Activated T-helper 17 cell treated with anti-CD3 and anti-CD28 coated beads, Interleukin-2, amount 50 U/mL, for 72 hours (primary cell): ENCODE measurements at regions not wholly inside any gene's neighbourhood (a gene's known extent, or its start where the extent isn't known, plus 50 kb on each side); places are given as distances from the start of the nearest gene placed in this dataset.

Source experiments
- ATAC-seq: fragments of 150-1000 bp; cut with Tn5 transposase; replicated peaks from 2 replicates; pipeline ENCODE4 v1.10.0; 2021; ENCODE audit warnings: mild to moderate bottlenecking, moderate library complexity
- H3K27ac Mint-ChIP-seq: one replicate; pipeline ENCODE4 v1.8.0; 2022; ENCODE audit warnings: mixed read lengths
- H3K27me3 Mint-ChIP-seq: one replicate; pipeline ENCODE4 v1.8.0; 2022; ENCODE audit warnings: mixed read lengths
- H3K36me3 Mint-ChIP-seq: one replicate; pipeline ENCODE4 v1.8.0; 2022; ENCODE audit warnings: low read depth, mild to moderate bottlenecking, mixed read lengths
- H3K4me1 Mint-ChIP-seq: one replicate; pipeline ENCODE4 v1.8.0; 2022; ENCODE audit warnings: mixed read lengths
- H3K4me3 Mint-ChIP-seq: one replicate; pipeline ENCODE4 v1.8.0; 2022; ENCODE audit warnings: mild to moderate bottlenecking, mixed read lengths
- H3K9me3 Mint-ChIP-seq: one replicate; pipeline ENCODE4 v1.8.0; 2022; ENCODE audit warnings: mixed read lengths

- no peaks in the 10 kb centered on the region for H3K9me3 Mint-ChIP-seq
- H3K36me3 Mint-ChIP-seq: no peaks in the 10 kb centered on the region
- no peak for ATAC-seq
- H3K4me3 Mint-ChIP-seq: no peak overlapping the region
- H3K27me3 Mint-ChIP-seq: peaks cover 32% of the 10 kb centered on the region
- H3K27ac Mint-ChIP-seq: no peak overlapping the region
- H3K4me1 Mint-ChIP-seq: no peaks in the 10 kb centered on the region
These were observed 138.5 kb upstream of the RET start for GRCh38 chr10:42938351-42938750.

DNA sequence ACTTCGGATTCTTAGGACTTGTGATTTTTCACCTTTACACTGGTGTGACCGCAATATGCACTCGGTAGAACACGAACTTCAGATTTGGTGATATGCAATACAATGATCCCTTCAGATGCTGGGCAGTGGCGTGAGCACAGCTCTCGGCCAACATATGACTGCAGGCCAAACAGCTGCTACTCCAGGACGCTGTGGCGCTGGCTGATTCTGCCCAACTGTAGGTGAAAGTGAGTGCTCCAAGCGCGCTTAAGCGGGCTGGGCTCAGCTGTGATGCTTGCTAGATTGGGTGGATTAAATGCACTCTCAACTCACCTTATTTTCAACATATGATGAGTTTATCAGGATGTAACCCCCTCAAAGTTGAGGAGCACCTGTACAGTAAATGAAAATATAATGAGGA lies 137.6 kb upstream of the RET start:
- Mint-ChIP-seq H3K9me3 (no peaks in the 10 kb centered on the region), H3K4me1 (no peaks in the 10 kb centered on the region), H3K27me3 (peaks cover 27% of the 10 kb centered on the region), H3K36me3 (no peaks in the 10 kb centered on the region), H3K4me3 (no peak overlapping the region), H3K27ac (no peak overlapping the region)
- no peak for ATAC-seq

DNA sequence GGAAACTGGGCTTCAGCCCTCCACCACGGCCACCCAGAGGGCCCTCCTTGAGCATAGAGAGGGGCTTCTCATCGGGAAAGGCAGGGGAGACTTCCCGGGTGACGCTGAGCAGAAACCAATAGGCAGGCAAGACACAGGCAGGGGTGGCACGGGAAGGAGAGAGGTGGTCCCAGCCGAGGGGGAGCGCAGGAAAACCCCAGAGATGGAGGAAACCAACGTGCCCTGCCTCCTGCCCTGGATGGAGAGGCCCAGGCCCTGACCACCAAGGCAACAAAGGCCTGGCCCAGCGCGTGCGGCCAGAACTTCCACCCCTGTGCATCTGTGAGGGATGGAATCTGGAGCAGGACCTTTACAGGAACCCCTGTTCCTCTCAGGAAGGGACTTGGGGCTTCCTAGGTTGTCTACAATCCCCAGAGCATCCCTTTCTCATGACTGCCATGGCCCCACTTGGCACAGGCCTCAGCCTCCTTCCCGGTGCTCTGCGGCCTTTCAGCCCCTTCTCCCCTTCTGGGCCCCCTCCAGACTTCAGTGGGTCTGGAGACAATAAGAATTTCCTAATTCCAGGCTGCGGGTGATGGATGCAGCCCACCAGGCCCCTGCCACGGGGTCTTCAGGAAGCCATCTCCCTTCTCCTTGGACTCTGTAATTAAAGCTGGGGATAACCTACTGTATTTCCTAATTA lies 137.0 kb upstream of the RET start:
- ATAC-seq: no peak
- Mint-ChIP-seq H3K4me1 (no peaks in the 10 kb centered on the region), H3K27me3 (peaks cover 22% of the 10 kb centered on the region), H3K36me3 (no peaks in the 10 kb centered on the region), H3K4me3 (no peak overlapping the region), H3K9me3 (no peaks in the 10 kb centered on the region), H3K27ac (no peak overlapping the region)

DNA sequence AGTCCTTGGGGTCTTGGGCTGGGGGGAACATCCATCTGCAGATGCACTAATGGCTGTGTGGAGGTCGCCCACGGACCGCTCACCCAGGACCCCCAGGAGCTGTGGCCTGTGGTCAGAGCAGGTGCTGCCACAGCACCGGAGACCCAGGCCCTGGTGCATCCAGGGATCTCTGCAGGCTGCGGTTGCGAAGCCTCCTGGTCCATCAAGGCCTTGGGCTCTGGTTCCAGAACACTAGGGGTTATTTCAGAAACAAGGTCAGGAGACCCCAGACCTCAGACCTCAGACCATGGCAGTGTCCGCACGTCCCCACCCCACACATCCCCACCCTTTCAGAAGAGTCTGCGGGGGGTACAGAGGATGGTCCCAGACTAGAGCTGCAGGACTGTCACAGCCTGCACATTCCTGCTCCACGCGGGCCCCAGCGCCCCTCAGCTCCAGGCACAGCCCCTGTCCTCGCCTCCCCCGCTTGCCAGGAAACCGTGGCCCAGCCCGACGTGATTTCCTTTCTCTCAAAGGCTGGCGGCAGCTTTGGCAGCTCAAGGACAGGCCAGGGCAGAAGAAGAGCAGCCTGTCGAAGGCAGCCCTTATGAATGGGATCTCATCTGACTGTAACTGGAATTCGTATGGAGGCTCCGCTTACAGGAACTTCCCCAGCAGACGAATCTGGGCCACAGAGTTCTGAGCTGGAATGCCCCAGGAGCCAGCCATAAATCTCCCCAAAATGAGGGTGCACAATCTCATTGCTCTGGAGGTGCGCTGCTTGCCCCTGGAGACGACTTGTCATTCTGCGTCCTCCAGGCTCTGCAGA lies 136.2 kb upstream of the RET start:
- no peak overlapping the region for H3K4me3 Mint-ChIP-seq
- peaks cover 13% of the 10 kb centered on the region for H3K27me3 Mint-ChIP-seq
- H3K9me3 Mint-ChIP-seq: no peaks in the 10 kb centered on the region
- no peak overlapping the region for H3K27ac Mint-ChIP-seq
- H3K4me1 Mint-ChIP-seq: no peaks in the 10 kb centered on the region
- H3K36me3 Mint-ChIP-seq: no peaks in the 10 kb centered on the region
- ATAC-seq: no peak

GRCh38 chr10:42941295-42941644 lies 135.6 kb upstream of the RET start:
- H3K27me3 Mint-ChIP-seq: peaks cover 8% of the 10 kb centered on the region
- no peak overlapping the region for H3K4me3 Mint-ChIP-seq
- H3K4me1 Mint-ChIP-seq: no peaks in the 10 kb centered on the region
- H3K9me3 Mint-ChIP-seq: no peaks in the 10 kb centered on the region
- ATAC-seq: no peak
- H3K36me3 Mint-ChIP-seq: no peaks in the 10 kb centered on the region
- H3K27ac Mint-ChIP-seq: no peak overlapping the region

- Mint-ChIP-seq H3K27me3 (peaks cover 5% of the 10 kb centered on the region), H3K9me3 (no peaks in the 10 kb centered on the region), H3K4me3 (no peak overlapping the region), H3K4me1 (no peaks in the 10 kb centered on the region), H3K36me3 (no peaks in the 10 kb centered on the region), H3K27ac (no peak overlapping the region)
- ATAC-seq: no peak
These were observed 135.1 kb upstream of the RET start for GRCh38 chr10:42941790-42942189.

DNA sequence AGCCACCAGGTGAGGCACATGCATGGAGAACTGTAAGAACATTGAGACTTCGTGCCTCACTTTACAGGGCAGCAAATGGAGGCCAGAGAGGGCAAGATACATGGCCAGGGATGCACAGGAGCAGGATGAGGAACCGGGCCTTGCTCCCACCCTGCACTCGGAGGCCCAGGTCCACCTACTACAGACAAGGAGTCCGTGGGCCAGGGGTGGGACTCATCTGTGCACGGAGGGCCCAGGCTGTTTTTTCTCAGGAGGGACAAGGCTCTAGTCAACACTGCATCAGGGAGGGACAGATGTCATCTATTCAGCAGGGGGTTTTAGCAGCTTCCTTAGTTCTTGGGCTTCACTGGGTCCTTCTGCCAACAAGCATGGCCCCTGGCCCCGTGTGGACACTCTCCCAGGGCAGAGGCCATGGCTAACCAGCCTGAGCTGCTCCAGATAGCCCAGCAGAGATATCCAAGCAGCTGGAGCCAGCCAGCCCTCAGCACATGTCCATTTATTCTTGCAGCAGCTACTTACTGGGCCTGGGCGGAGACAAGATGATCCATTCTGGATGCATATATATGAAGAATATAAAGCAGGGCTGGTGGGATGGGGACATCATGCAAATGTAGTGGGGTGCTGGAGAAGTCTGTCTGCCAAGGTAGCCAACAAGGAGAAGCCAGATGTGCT lies 134.5 kb upstream of the RET start:
- H3K27ac Mint-ChIP-seq: no peak overlapping the region
- peaks cover 5% of the 10 kb centered on the region for H3K27me3 Mint-ChIP-seq
- H3K9me3 Mint-ChIP-seq: no peaks in the 10 kb centered on the region
- H3K4me3 Mint-ChIP-seq: no peak overlapping the region
- H3K36me3 Mint-ChIP-seq: no peaks in the 10 kb centered on the region
- no peak for ATAC-seq
- no peaks in the 10 kb centered on the region for H3K4me1 Mint-ChIP-seq

DNA sequence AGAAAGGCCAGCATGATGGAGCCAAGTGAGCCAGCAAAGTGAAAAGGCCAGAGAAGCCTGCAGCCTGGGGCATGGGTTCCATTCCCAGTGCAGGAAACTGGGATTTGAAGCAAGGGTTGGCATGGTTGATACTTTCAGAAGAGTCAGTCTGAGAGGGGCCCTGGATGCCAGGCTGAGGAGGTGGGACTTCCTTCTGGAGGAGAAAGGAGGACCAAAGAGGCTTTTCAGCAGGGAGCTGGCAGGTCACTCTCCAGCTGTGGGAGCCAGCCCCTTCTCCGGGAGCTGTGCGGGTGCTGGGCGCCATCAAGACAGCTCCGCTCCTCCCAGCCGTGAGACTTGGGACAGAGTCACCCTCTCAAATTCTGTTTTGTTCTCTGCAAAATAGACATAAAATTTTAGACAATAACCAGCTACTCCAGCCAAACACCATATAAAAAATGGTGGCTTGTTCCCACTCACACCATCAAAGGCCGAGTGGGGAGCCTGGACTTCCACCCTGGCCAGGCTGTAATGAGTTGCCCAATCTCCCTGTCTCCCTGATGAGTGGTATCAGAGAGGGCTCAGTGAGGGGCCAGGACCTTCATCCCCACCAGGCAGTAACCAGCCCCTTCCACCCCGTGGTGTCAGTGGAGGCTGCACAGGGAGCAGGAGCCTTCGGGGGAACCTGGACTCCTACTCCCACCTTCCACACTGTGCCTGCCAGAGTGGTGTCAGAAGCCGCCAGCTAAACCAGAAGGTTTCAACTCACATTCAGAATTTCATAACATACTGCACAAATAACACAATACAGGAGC lies 133.6 kb upstream of the RET start:
- no peak for ATAC-seq
- no peak overlapping the region for H3K4me3 Mint-ChIP-seq
- H3K27me3 Mint-ChIP-seq: peaks cover 5% of the 10 kb centered on the region
- H3K4me1 Mint-ChIP-seq: no peaks in the 10 kb centered on the region
- no peaks in the 10 kb centered on the region for H3K9me3 Mint-ChIP-seq
- H3K36me3 Mint-ChIP-seq: no peaks in the 10 kb centered on the region
- H3K27ac Mint-ChIP-seq: no peak overlapping the region

GRCh38 chr10:42948040-42948439 lies 128.8 kb upstream of the RET start:
- H3K36me3 Mint-ChIP-seq: no peaks in the 10 kb centered on the region
- H3K27ac Mint-ChIP-seq: no peak overlapping the region
- H3K4me3 Mint-ChIP-seq: no peak overlapping the region
- peaks cover 4% of the 10 kb centered on the region for H3K27me3 Mint-ChIP-seq
- no peaks in the 10 kb centered on the region for H3K4me1 Mint-ChIP-seq
- no peak for ATAC-seq
- no peaks in the 10 kb centered on the region for H3K9me3 Mint-ChIP-seq

DNA sequence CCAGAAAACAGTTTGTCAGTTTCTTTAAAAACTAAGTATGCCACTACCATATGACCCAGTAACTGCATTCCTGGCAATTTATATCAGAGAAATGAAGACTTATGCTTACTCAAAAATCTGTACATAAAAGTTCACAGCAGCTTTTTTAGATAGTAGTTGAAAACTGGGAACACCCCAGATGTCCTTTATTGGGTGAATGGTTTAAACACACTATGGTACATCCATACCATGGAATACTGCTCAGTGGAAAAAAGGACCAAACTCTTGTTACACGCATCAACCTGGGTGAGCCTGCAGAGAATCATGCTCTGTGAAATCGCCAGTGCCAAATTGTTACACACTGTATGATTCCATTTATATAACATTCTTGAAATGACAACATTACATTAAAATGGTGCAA lies 127.6 kb upstream of the RET start:
- ATAC-seq: no peak
- no peaks in the 10 kb centered on the region for H3K9me3 Mint-ChIP-seq
- H3K27me3 Mint-ChIP-seq: peaks cover 8% of the 10 kb centered on the region
- no peaks in the 10 kb centered on the region for H3K36me3 Mint-ChIP-seq
- no peak overlapping the region for H3K27ac Mint-ChIP-seq
- H3K4me3 Mint-ChIP-seq: no peak overlapping the region
- H3K4me1 Mint-ChIP-seq: no peaks in the 10 kb centered on the region

GRCh38 chr10:42950606-42951485 lies 126.0 kb upstream of the RET start:
- Mint-ChIP-seq H3K9me3 (no peaks in the 10 kb centered on the region), H3K4me1 (no peaks in the 10 kb centered on the region), H3K4me3 (no peak overlapping the region), H3K36me3 (no peaks in the 10 kb centered on the region), H3K27me3 (peaks cover 8% of the 10 kb centered on the region), H3K27ac (no peak overlapping the region)
- no peak for ATAC-seq

GRCh38 chr10:42951486-42952251 lies 125.2 kb upstream of the RET start:
- peaks cover 8% of the 10 kb centered on the region for H3K27me3 Mint-ChIP-seq
- no peak overlapping the region for H3K4me3 Mint-ChIP-seq
- H3K36me3 Mint-ChIP-seq: no peaks in the 10 kb centered on the region
- H3K9me3 Mint-ChIP-seq: no peaks in the 10 kb centered on the region
- no peaks in the 10 kb centered on the region for H3K4me1 Mint-ChIP-seq
- ATAC-seq: no peak
- H3K27ac Mint-ChIP-seq: no peak overlapping the region

GRCh38 chr10:42952349-42952748 lies 124.5 kb upstream of the RET start:
- Mint-ChIP-seq H3K27me3 (peaks cover 8% of the 10 kb centered on the region), H3K4me3 (no peak overlapping the region), H3K27ac (no peak overlapping the region), H3K9me3 (no peaks in the 10 kb centered on the region), H3K4me1 (no peaks in the 10 kb centered on the region), H3K36me3 (no peaks in the 10 kb centered on the region)
- no peak for ATAC-seq
